ENCODE measurements at regions not wholly inside any gene's neighbourhood (a gene's known extent, or its start where the extent isn't known, plus 50 kb on each side); places are given as distances from the start of the nearest gene placed in this dataset.

DNA sequence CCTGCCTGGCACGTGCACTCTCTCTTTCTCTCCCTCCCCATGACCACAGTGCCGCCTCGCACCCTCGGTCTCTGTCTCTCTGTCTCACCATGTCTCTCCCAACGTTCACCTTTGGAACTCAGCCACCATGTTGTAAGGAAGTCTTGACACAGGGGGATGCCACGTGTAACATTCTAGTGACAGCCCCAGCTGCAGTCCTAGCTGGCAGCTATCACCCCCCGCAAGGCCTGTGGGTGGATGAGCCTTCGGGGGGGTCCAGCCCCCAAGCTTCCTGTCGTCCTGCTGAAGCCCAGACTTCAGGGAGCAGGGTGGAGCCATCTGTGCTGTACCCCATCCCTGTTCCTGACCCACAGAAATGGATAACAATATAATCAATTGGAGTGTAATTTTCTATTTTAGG, 118.5 kb downstream of the SOX1 start:
- Histone ChIP-seq H3K4me1 (no peaks in the 10 kb centered on the region), H3K36me3 (no peaks in the 10 kb centered on the region), H3K9me3 (no peaks in the 10 kb centered on the region), H3K27ac (replicated peaks in 1 of 4) (no peak overlapping the region), H3K27me3 (peaks cover 0 to 30% (median 0%) of the 10 kb centered on the region in 4 donors), H3K4me3 (no peak overlapping the region)
- no peak for DNase-seq (ENCODE audit: extremely low spot score)
- TF ChIP-seq, protein P1, sequence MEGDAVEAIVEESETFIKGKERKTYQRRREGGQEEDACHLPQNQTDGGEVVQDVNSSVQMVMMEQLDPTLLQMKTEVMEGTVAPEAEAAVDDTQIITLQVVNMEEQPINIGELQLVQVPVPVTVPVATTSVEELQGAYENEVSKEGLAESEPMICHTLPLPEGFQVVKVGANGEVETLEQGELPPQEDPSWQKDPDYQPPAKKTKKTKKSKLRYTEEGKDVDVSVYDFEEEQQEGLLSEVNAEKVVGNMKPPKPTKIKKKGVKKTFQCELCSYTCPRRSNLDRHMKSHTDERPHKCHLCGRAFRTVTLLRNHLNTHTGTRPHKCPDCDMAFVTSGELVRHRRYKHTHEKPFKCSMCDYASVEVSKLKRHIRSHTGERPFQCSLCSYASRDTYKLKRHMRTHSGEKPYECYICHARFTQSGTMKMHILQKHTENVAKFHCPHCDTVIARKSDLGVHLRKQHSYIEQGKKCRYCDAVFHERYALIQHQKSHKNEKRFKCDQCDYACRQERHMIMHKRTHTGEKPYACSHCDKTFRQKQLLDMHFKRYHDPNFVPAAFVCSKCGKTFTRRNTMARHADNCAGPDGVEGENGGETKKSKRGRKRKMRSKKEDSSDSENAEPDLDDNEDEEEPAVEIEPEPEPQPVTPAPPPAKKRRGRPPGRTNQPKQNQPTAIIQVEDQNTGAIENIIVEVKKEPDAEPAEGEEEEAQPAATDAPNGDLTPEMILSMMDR (IDR thresholded peaks at IDR 0.05) = no peak
- TF ChIP-seq EP300 (IDR thresholded peaks at IDR 0.05) (no peak), POLR2A (IDR thresholded peaks at IDR 0.05; ENCODE audit: low read depth) (no peak), POLR2AphosphoS5 (IDR thresholded peaks at IDR 0.05) (no peak)
- intact Hi-C loops (cut with DNase I) = no loop called here
- WGBS = 86% methylated on average over 9 of the region's 9 CpGs

GRCh38 chr13:112186091-112186490, 119.1 kb downstream of the SOX1 start:
- Histone ChIP-seq H3K36me3 (no peaks in the 10 kb centered on the region), H3K27me3 (peaks cover 0 to 27% (median 0%) of the 10 kb centered on the region in 4 donors), H3K4me1 (no peaks in the 10 kb centered on the region), H3K4me3 (no peak overlapping the region), H3K9me3 (no peaks in the 10 kb centered on the region), H3K27ac (replicated peaks in 1 of 4) (no peak overlapping the region)
- intact Hi-C loops (cut with DNase I) = no loop called here
- no peak for DNase-seq (ENCODE audit: extremely low spot score)
- TF ChIP-seq, protein P1 (IDR thresholded peaks at IDR 0.05) = no peak
- TF ChIP-seq EP300 (IDR thresholded peaks at IDR 0.05) = no peak
- no peak for TF ChIP-seq POLR2A (IDR thresholded peaks at IDR 0.05; ENCODE audit: low read depth)
- TF ChIP-seq POLR2AphosphoS5 (IDR thresholded peaks at IDR 0.05) = no peak
- 92% methylated on average over 6 of the region's 6 CpGs for WGBS

DNA sequence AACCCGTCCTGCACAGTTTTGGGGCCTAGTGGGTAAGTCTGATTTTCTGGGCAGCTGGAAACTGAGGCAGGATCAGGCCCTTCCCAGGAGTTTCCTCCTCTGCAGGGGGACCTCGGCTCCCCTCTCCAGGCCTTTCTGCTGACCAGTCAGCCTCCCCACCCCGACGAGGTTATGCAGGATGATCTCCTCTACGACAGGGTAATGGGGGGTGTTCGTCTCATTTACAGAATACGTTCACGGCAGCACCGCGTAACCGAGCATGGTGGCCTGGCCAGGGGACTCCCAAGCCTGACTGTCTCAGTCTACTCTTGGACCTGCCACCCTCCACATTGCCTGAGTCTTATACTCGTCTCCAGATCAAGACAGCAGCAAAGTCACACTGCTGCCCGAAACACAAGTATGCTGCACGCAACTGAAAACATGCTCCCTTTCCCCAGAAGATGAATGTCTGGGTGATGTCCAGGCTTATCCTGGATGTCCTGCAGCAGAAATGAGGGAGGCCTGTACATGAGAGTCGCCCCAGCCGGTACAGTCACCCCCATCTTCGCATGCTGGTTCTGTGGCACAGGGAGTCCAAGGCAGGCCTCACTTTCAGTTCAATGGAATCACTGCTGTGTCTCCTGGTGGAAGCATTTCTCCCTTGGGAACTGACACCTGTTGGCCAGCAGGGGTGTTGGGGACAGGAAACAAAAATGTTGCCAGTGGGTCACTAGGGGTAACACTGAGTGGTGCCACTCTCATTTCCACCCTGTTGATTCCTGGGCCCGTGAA, 120.8 kb downstream of the SOX1 start:
- TF ChIP-seq POLR2AphosphoS5 (IDR thresholded peaks at IDR 0.05) (no peak), EP300 (IDR thresholded peaks at IDR 0.05) (no peak), POLR2A (IDR thresholded peaks at IDR 0.05; ENCODE audit: low read depth) (no peak)
- TF ChIP-seq, protein P1 (IDR thresholded peaks at IDR 0.05) = no peak
- Histone ChIP-seq H3K27me3 (peaks cover 0 to 17% (median 0%) of the 10 kb centered on the region in 4 donors), H3K4me3 (no peak overlapping the region), H3K4me1 (no peaks in the 10 kb centered on the region), H3K36me3 (no peaks in the 10 kb centered on the region), H3K27ac (replicated peaks in 1 of 4) (no peak overlapping the region), H3K9me3 (no peaks in the 10 kb centered on the region)
- DNase-seq (ENCODE audit: extremely low spot score) = no peak
- 93% methylated on average over 12 of the region's 18 CpGs for WGBS
- intact Hi-C loops (cut with DNase I) = no loop called here

DNA sequence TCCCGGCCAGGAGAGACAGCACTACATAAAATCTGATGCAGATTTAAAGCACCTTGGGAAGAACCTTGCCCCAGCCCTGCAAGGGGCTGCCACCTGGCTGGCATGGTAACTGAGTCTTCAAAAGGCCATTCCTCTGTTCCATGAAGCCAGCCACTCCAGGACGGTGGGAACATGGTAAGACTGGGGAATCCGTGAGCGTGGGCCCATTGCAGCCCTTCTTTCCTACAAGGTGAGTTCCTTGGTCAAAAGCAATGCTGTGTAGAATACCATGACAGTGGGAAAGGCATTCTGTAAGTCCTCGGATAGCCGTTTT, 121.3 kb downstream of the SOX1 start:
- no peak for DNase-seq (ENCODE audit: extremely low spot score)
- intact Hi-C loops (cut with DNase I) = no loop called here
- 96% methylated on average over 5 of the region's 6 CpGs for WGBS
- Histone ChIP-seq H3K4me3 (no peak overlapping the region), H3K27me3 (peaks cover 0 to 17% (median 0%) of the 10 kb centered on the region in 4 donors), H3K36me3 (no peaks in the 10 kb centered on the region), H3K27ac (replicated peaks in 1 of 4) (no peak overlapping the region), H3K4me1 (no peaks in the 10 kb centered on the region), H3K9me3 (no peaks in the 10 kb centered on the region)
- TF ChIP-seq POLR2A (IDR thresholded peaks at IDR 0.05; ENCODE audit: low read depth) = no peak
- TF ChIP-seq EP300 (IDR thresholded peaks at IDR 0.05) = no peak
- TF ChIP-seq POLR2AphosphoS5 (IDR thresholded peaks at IDR 0.05) = no peak
- TF ChIP-seq, protein P1 (IDR thresholded peaks at IDR 0.05) = no peak

All from esophagus muscularis mucosa (tissue), 4 donors.